ENCODE measurements at regions not wholly inside any gene's neighbourhood (a gene's known extent, or its start where the extent isn't known, plus 50 kb on each side); places are given as distances from the start of the nearest gene placed in this dataset.
"Not testable (repeated sequence)": the region's sequence is repeated elsewhere in the genome, so short reads cannot be mapped to it uniquely, and the experiment has no call there.

DNA sequence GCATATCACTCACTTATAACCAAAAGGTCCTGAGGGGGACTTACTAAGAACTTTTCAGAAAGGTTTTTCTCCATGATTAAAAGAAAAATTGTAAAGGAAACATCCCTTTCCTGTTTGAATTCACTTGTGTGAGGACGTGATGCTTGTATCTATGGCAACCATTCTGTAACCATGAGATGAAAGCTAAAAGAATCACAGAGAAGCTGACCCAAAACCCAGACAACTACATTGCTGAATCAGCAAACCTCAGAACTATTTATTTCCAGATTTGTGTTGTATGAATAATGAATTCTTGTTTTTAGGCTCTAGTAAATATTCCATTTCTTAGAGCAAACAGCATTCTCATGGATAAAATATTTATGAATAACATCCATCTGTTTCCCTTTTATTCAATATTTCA lies 91.2 kb downstream of the RCHY1 start:
- no peak for DNase-seq

DNA sequence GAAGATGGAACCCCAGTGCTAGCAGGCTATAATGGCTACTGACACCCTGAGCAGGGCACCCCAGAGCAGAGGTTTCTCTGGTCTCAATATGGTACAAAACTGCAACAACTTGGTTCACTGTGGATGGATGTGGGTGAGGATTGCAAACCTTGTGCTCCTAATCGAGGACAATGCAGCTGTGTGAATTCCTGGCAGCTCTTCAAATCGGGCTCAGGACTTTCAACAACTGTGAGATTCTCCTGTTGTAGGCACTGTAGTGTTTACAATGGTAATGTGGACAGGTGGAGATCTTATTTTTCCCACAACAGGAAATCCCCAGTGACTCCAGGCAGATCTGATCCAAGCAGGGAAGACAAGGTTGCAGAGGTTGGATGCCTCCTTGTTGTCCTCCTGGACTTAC lies 101.5 kb downstream of the RCHY1 start:
- DNase-seq: no peak

DNA sequence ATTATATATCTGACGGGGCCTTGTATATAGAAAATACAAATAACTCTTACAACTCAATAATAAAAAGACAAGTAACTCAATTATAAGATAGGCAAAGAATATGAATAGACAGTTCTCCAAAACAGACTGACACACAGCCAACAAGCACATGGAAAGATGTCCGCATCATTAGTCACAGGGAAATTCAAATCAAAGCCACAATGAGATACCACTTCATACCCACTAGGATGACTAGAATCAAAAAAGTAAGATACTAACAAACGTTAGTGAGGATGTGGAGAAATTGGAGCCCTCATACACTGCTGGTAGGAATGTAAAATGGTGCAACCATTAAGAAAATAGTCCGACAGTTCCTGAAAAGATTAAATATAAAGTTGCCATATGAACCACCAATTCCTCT lies 115.7 kb downstream of the RCHY1 start:
- DNase-seq: no peak

DNA sequence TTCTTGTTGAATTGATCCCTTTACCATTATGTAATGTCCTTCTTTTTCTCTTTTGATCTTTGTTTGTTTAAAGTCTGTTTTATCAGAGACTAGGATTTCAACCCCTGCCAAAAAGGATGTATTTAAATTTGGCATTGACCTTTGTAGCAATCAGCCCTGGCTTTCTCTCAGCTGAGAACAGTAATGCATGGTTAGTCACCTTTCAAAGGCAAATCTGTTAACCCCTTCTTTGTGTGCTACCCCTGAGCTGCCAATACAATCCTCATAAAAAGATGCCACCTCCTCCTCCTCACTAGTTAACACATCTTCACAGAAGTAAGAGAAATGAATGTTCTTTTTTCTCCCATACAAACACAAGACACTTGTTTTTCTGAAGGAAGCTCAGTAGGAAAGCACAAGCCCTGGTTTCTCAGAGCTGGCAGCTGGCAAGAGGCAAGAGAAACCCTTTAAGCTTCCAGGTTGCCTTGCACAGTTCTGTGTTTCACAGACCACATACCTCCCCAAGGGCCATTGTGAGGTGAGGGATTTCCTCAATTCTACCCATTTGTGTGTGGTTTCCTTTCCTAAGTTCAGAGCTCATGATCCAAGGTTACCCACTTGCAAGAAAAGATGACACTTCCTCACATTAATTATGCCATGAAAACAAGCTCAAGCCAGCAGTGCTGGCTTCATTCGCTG lies 122.6 kb downstream of the RCHY1 start:
- no peak for DNase-seq

DNA sequence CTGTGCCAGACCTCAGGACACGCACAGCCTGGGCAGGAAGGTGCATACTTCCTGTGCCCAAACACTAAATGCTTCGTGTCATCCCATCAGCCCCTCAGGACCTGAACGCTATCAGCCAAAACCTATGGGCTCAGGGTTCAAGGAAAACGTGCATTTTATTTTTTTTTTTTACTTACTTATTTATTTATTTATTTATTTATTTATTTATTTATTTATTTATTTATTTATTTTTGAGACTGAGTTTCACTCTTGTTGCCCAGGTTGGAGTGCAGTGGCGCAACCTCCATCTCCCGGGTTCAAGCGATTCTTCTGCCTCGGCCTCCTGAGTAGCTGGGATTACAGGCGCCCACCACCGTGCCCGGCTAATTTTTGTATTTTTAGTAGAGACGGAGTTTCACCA lies 127.8 kb downstream of the RCHY1 start:
- not testable (repeated sequence) for DNase-seq

GRCh38 chr4:75385106-75385505 lies 129.1 kb downstream of the RCHY1 start:
- DNase-seq: no peak

DNA sequence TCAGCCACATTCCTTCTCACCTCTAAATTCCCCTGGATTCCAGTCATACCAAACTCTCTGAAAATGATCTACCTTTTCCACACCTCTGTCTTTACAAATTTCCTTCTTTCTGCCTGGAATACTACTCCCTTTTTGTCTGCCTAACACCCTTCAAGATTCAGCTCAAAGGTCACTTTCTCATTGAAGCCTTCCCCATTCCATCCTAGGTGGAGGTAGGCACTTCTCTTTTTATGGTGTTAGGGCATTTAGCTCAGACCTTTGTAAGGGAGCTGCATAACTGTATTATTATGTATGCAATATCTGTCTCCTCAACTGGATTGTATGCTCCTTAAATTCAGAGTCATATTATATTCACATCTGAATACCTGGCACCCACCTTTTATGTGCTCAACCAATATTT lies 137.7 kb downstream of the RCHY1 start:
- no peak for DNase-seq

GRCh38 chr4:75371915-75372314 lies 142.3 kb downstream of the RCHY1 start:
- no peak for DNase-seq

GRCh38 chr4:75370576-75370975 lies 143.6 kb downstream of the RCHY1 start:
- no peak for DNase-seq

DNA sequence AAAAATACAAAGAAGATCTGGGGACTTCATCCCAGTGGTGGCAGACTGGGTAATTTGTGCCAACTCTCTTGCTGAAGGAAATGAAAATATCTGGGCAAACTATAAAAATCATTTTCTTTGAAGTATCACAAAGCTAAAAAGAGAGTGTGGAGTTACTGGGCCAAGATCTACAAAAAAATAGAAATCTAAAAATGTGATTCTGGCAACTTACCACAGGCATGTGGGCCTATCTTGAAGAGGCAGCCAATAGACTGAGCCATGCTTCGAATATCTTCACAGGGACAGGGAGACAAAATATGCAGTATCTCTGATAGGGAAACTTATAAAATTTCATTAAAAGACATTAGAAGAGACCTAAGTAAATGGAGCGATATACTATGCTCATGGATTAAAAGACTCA lies 168.8 kb downstream of the RCHY1 start:
- no peak for DNase-seq

DNA sequence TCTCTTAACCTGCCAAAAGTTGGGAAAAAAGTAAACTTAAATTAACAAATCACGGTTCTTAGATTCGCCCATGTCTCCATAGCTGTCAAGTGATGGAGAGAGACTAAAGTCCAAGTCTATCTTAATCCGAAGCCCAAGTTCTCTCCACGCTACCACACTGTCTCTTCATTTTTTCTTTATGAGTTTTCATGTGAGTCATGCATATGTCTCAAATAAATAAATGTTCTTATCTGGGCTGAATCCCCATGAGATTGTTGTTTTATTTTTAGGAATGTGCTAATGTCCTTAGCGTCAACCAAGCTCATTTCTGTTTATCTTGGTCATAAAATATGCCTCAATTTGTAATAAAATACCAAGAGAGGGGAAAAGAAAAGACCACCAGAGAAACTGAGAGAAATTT lies 169.3 kb downstream of the RCHY1 start:
- no peak for DNase-seq

- DNase-seq: no peak
Measured at GRCh38 chr4:75343333-75343732, 170.9 kb downstream of the RCHY1 start.

DNA sequence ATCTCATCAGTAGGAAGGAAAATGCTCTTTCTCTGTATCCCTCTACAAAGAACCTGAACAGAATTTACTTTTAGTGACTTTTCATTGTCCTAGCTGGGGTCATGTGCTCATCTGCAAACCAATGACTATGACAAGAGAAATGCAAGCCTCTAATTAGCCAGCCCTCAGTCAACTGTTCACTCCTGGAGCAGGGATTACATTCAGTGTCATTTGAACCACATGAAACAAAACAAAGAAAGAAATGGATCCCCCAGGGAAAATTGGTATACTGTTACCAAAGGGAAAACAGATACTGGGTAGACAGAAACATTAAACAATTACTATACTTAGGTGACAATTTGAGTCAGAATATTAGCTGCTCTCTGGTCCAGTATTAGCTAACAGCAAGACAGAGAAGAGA lies 173.6 kb downstream of the RCHY1 start:
- DNase-seq: no peak

GRCh38 chr4:75338352-75338880 lies 175.8 kb downstream of the RCHY1 start:
- DNase-seq: no peak

- no peak for DNase-seq
Measured at GRCh38 chr4:75327804-75328512, 186.2 kb downstream of the RCHY1 start.

DNA sequence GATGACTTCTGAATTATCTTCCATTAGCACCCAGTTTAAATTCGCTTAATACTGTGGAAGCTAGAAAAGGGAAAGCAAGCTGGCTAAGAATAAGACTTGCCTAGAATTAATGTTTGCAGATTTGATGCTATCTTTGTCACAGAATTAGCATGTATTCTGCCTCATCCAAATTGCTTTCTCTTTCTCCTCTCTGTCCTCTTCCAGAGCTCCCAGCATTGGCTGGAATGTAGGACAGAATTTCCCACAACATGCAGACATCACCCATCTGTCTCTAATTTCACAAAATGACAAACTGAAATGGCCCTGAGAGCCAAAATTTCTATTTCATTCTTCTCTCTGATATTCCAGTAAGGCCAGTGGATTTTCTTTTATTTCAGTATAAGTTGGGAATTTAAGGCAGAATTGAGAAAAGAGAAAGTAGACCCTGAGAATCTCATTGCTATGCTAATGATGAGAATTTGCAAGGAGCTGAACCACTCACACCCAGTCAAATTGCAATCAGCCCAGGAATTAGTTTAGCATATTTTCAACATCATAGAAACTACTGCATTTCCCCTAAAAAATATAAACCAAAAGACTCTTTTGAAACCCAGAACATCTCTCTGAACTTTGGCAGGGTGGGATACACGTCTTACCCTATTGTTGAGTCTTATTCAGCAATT lies 188.8 kb downstream of the RCHY1 start:
- DNase-seq: no peak

- DNase-seq: no peak
Measured at GRCh38 chr4:75321484-75321883, 192.7 kb downstream of the RCHY1 start.

DNA sequence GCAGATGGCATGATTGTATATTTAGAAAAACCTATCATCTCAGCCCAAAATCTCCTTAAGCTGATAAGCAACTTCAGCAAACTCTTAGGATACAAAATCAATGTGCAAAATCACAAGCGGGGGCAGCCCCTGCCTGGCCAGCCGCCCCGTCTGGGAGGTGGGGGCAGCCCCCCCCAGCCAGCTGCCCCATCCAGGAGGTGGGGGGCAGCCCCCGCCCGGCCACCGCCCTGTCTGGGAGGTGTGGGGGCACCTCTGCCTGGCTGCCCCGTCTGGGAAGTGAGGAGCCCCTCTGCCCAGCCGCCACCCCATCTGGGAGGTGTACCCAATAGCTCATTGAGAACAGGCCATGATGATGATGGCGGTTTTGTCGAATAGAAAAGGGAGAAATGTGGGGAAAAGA lies 196.6 kb downstream of the RCHY1 start:
- DNase-seq: not testable (repeated sequence)

- no peak for DNase-seq
Measured at GRCh38 chr4:75308049-75308448, 206.2 kb downstream of the RCHY1 start.

DNA sequence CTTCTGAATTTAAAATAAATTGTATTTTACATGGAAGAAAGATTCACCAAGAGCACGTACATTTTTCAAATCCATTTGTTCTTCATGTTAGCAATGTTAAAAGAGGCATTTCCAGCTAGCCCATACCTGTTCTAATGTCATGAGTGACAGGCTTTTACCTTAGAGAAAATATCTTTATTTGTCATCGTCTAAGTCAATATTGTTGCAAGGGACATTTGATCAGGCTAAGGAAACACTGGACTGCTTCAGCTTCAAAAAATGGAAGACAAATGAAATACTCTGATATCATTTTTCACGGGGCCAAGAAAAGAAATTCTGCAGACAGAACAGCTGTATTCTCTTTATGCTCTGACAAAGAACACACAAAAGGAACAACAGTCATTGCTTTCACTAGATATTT lies 207.7 kb downstream of the RCHY1 start:
- DNase-seq: no peak

- DNase-seq: no peak
Measured at GRCh38 chr4:75302648-75303047, 211.6 kb downstream of the RCHY1 start.

DNA sequence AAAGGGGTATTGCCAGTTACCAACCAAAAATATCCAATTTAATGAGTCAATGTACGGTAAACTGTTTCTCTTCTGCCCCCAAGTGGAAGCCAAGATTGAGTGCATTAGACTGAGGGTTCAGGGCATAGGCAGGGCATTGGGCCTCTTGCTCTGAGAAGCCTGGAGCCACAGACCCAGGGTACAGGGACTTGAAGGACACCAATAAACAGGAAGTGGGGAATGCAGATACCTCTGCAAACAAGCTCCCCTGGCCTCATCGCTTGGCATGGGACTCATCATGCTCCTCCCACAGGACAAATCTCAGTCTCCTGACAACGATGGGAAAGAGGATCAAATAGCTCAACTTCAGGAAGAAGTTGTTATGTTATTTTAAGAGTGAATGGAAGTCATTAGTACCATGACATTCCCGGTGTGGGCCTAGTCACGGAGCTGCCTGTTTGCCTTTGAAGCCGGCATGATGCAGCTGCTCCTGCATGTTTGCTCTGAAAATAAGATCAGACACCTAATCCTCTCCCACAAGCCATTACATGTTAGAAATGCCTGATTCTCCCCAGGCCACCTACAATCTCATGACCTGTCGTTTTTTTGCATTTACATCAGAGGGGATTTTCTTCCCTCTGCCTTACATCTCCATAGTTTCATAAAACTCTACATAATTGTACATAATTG lies 224.2 kb downstream of the RCHY1 start:
- peak; percentile 48 for DNase-seq

- no peak for DNase-seq
Measured at GRCh38 chr4:75287738-75288517, 226.3 kb downstream of the RCHY1 start.
